ENCODE measurements at regions not wholly inside any gene's neighbourhood (a gene's known extent, or its start where the extent isn't known, plus 50 kb on each side); places are given as distances from the start of the nearest gene placed in this dataset.

GRCh38 chr2:226333388-226333787, 466.2 kb downstream of the IRS1 start:
- TF ChIP-seq CTCF (conservative IDR thresholded peaks at IDR 0.05; ENCODE audit: low read depth in 2 of 2) (no peak), REST (IDR thresholded peaks at IDR 0.05; ENCODE audit: unreplicated experiment) (no peak), EZH2 (IDR thresholded peaks at IDR 0.05; ENCODE audit: low read depth, unreplicated experiment) (no peak), EZH2phosphoT487 (IDR thresholded peaks at IDR 0.05; ENCODE audit: unreplicated experiment) (no peak), POLR2AphosphoS5 (IDR thresholded peaks at IDR 0.05; ENCODE audit: low read depth) (no peak), ZNF331 (CRISPR knock-in tag; IDR thresholded peaks at IDR 0.05; ENCODE audit: low read depth) (no peak), CREB1 (CRISPR knock-in tag; IDR thresholded peaks at IDR 0.05; ENCODE audit: low read depth) (no peak), JUNB (IDR thresholded peaks at IDR 0.05; ENCODE audit: unreplicated experiment) (no peak), STAT1 (IDR thresholded peaks at IDR 0.05; ENCODE audit: unreplicated experiment) (no peak), ETS1 (IDR thresholded peaks at IDR 0.05) (no peak), NANOG (IDR thresholded peaks at IDR 0.05; ENCODE audit: borderline replicate concordance) (no peak), ZNF114 (CRISPR knock-in tag; IDR thresholded peaks at IDR 0.05) (no peak)
